DOHH2 (cell line): ENCODE measurements at regions not wholly inside any gene's neighbourhood (a gene's known extent, or its start where the extent isn't known, plus 50 kb on each side); places are given as distances from the start of the nearest gene placed in this dataset.

Experiments
- EZH2phosphoT487 ChIP-seq: fragments of 200-600 bp; sonication (generic); IDR thresholded peaks from 2 replicates; pipeline ENCODE4 v1.6.1; 2017; ENCODE audit warnings: borderline replicate concordance, mild to moderate bottlenecking, antibody characterized with exemption, low read length, moderate library complexity, mixed read lengths
- TF ChIP-seq, protein P1 (sequence below): fragments of 200-600 bp; sonication (generic); IDR thresholded peaks from one replicate; pipeline ENCODE4 v1.5.1; 2014; ENCODE audit warnings: antibody characterized with exemption, mild to moderate bottlenecking, low read depth, low read length; ENCODE audit not compliant: poor library complexity, severe bottlenecking

DNA sequence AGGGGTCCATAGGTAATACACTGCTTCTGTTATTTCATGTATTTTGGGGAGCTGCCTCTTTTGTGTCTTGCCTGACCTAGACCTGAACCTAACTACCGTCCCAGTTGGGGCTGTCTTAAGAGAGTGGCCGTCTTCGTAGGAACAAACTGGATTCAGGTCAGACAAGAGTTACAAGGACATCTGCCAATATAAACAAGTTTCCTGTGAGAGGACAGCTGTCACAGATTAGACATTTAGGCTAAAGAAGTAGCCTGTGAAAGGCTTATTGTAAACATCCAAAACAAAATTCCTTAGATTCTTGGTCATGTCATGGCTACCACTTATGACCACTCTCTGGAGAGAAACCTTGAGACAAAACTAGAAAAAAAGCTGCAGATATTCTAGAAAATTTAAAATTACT, 797.6 kb upstream of the AADAT start:
- TF ChIP-seq, protein P1, sequence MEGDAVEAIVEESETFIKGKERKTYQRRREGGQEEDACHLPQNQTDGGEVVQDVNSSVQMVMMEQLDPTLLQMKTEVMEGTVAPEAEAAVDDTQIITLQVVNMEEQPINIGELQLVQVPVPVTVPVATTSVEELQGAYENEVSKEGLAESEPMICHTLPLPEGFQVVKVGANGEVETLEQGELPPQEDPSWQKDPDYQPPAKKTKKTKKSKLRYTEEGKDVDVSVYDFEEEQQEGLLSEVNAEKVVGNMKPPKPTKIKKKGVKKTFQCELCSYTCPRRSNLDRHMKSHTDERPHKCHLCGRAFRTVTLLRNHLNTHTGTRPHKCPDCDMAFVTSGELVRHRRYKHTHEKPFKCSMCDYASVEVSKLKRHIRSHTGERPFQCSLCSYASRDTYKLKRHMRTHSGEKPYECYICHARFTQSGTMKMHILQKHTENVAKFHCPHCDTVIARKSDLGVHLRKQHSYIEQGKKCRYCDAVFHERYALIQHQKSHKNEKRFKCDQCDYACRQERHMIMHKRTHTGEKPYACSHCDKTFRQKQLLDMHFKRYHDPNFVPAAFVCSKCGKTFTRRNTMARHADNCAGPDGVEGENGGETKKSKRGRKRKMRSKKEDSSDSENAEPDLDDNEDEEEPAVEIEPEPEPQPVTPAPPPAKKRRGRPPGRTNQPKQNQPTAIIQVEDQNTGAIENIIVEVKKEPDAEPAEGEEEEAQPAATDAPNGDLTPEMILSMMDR = no peak
- TF ChIP-seq EZH2phosphoT487 = no peak
